ENCODE measurements at regions not wholly inside any gene's neighbourhood (a gene's known extent, or its start where the extent isn't known, plus 50 kb on each side); places are given as distances from the start of the nearest gene placed in this dataset.
"Not testable (repeated sequence)": the region's sequence is repeated elsewhere in the genome, so short reads cannot be mapped to it uniquely, and the experiment has no call there.

GRCh38 chr3:166634091-166634746 is 745.9 kb downstream of the ZBBX start:
- DNase-seq = no peak
- no peaks in the 10 kb centered on the region for H3K9me3 ChIP-seq
- TF ChIP-seq CTCF (IDR thresholded peaks at IDR 0.05; ENCODE audit: low read depth, low read length) = no peak
- H3K36me3 ChIP-seq = no peaks in the 10 kb centered on the region
- no peak overlapping the region for H3K4me3 ChIP-seq (ENCODE audit: low read depth, low read length)
- no peaks in the 10 kb centered on the region for H3K4me1 ChIP-seq
- no peaks in the 10 kb centered on the region for H3K27me3 ChIP-seq

- TF ChIP-seq CTCF (IDR thresholded peaks at IDR 0.05; ENCODE audit: low read depth, low read length) = no peak
- DNase-seq = no peak
- no peak overlapping the region for H3K4me3 ChIP-seq (ENCODE audit: low read depth, low read length)
- H3K9me3 ChIP-seq = no peaks in the 10 kb centered on the region
- H3K4me1 ChIP-seq = no peaks in the 10 kb centered on the region
- no peaks in the 10 kb centered on the region for H3K27me3 ChIP-seq
- H3K36me3 ChIP-seq = no peaks in the 10 kb centered on the region
Measured at GRCh38 chr3:166630190-166630589, 749.9 kb downstream of the ZBBX start.

DNA sequence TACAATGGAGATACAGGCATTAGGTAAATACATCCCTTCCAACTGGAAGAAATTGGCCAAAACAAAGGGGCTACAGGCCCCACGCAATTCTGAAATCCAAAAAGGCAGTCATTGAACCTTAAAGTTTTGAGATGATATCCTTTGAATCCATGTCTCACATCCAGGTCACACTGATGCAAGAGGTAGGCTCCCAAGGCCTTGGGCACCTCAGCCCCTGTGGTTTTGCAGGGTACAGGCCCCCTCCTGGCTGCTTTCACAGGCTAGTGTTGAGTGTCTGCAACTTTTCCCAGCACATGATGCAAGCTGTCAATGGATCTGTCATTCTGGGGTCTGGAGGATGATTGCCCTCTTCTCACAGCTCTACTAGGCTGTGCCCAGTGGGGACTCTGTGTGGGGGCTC is 766.7 kb downstream of the ZBBX start:
- Histone ChIP-seq H3K36me3 (no peaks in the 10 kb centered on the region), H3K4me3 (ENCODE audit: low read depth, low read length) (no peak overlapping the region), H3K27me3 (no peaks in the 10 kb centered on the region), H3K9me3 (no peaks in the 10 kb centered on the region), H3K4me1 (no peaks in the 10 kb centered on the region)
- no peak for TF ChIP-seq CTCF (IDR thresholded peaks at IDR 0.05; ENCODE audit: low read depth, low read length)
- DNase-seq = no peak

DNA sequence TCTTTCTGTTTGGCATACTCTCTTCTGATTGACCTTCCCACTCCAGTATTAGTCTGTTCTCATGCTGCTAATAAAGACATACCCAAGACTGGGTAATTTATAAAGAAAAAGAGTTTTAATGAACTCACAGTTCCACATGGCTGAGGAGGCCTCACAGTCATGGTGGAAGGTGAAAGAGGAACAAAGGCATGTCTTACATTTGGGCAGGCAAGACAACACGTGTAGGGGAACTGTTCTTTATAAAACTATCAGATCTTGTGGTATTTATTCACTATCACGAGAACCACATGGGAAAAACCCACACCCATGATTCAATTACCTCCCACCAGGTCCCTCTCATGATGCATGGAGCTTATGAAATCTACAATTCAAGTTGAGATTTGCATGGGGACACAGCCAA is 767.3 kb downstream of the ZBBX start:
- H3K4me3 ChIP-seq (ENCODE audit: low read depth, low read length); H3K27me3 ChIP-seq; H3K4me1 ChIP-seq; H3K9me3 ChIP-seq; DNase-seq; H3K36me3 ChIP-seq: not testable (repeated sequence)

GRCh38 chr3:166607933-166608521 is 770.8 kb upstream of the BCHE start:
- Histone ChIP-seq H3K4me1 (no peaks in the 10 kb centered on the region), H3K9me3 (no peaks in the 10 kb centered on the region), H3K27me3 (no peaks in the 10 kb centered on the region), H3K4me3 (ENCODE audit: low read depth, low read length) (no peak overlapping the region), H3K36me3 (no peaks in the 10 kb centered on the region)
- DNase-seq = no peak
- no peak for TF ChIP-seq CTCF (IDR thresholded peaks at IDR 0.05; ENCODE audit: low read depth, low read length)

DNA sequence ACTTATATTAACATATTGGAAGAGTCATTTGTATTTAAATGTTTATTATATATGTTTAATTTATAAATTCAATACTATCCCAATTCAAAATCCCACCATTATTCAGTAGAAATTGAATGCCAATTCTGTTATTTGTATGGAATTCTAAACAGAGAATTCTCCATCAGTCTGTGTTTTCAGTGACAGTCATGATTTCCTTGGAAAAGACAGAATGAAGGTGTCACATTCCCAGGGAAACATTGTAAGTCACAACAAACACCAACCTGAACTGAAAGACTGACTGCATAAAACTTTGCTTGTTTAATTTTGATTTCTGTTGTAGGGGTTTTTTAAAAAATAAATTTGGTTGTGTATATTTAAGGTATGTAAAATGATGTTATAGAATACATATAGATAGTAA is 769.8 kb upstream of the BCHE start:
- no peak for DNase-seq

More for the DNA sequence above, 769.8 kb upstream of the BCHE start:
- Histone ChIP-seq H3K36me3 (no peaks in the 10 kb centered on the region), H3K4me1 (no peaks in the 10 kb centered on the region), H3K9me3 (no peaks in the 10 kb centered on the region), H3K4me3 (ENCODE audit: low read depth, low read length) (no peak overlapping the region), H3K27me3 (no peaks in the 10 kb centered on the region)
- no peak for TF ChIP-seq CTCF (IDR thresholded peaks at IDR 0.05; ENCODE audit: low read depth, low read length)

Data from BE2C (cell line).